ENCODE measurements at regions not wholly inside any gene's neighbourhood (a gene's known extent, or its start where the extent isn't known, plus 50 kb on each side); places are given as distances from the start of the nearest gene placed in this dataset.

DNA sequence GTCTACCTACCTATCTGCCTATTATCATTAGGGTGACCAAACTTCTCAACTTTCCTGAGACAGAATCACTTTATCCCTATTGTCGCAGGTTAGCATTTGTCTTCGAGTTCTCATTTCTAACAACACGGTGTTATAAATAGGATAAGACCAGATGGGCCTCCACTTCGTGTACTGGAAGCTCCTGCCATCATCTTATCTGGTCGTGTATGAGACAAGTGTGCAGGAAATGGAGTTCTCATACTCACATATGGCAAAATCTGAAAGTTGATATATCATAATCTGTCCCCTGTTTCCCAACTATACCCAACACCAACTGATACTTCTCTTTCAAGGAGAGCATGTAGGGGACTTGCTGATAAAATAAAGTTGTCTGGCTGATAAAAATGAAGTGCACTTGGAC, 287.4 kb upstream of the FOXK1 start:
- no peak for ATAC-seq
- intact Hi-C loops (cut with DNase I; ENCODE audit: low total_unique reads): no loop called here

DNA sequence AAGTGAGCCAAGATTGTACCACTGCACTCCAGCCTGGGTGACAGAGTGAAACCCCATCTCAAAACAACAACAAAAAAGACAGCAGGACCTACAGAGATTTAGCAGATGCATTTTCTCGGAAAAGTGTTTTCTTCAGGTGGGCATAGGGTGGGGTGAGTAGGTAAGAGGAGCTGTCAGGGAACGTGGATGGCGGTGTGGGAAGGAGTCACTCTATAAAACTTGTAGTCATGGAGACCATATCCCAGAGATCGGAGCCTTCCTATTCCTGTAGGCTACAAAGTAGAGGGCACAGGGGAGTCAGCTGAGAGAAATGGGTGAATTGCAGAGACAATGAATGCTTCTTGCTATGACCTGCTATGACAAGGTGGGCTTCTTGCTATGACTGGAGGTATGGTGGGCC, 283.0 kb upstream of the FOXK1 start:
- Histone ChIP-seq H3K4me3 (no peak overlapping the region), H3K27me3 (no peaks in the 10 kb centered on the region), H3K9me3 (no peaks in the 10 kb centered on the region), H3K27ac (no peak overlapping the region), H3K4me1 (no peaks in the 10 kb centered on the region), H3K36me3 (no peaks in the 10 kb centered on the region)
- in situ Hi-C loops (cut with MboI; ENCODE audit: low sequenced_read_pairs in 4 of 4) (no loop called here), intact Hi-C loops (cut with DNase I; ENCODE audit: low total_unique reads) (no loop called here)
- DNase-seq (no peak), ATAC-seq (no peak)
- TF ChIP-seq, protein P1, sequence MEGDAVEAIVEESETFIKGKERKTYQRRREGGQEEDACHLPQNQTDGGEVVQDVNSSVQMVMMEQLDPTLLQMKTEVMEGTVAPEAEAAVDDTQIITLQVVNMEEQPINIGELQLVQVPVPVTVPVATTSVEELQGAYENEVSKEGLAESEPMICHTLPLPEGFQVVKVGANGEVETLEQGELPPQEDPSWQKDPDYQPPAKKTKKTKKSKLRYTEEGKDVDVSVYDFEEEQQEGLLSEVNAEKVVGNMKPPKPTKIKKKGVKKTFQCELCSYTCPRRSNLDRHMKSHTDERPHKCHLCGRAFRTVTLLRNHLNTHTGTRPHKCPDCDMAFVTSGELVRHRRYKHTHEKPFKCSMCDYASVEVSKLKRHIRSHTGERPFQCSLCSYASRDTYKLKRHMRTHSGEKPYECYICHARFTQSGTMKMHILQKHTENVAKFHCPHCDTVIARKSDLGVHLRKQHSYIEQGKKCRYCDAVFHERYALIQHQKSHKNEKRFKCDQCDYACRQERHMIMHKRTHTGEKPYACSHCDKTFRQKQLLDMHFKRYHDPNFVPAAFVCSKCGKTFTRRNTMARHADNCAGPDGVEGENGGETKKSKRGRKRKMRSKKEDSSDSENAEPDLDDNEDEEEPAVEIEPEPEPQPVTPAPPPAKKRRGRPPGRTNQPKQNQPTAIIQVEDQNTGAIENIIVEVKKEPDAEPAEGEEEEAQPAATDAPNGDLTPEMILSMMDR (IDR thresholded peaks at IDR 0.05 in 4 of 5, conservative IDR thresholded peaks at IDR 0.05 in 1 of 5): no peak
- no peak for TF ChIP-seq POLR2A (IDR thresholded peaks at IDR 0.05)

More for the DNA sequence above, 287.4 kb upstream of the FOXK1 start:
- Histone ChIP-seq H3K36me3 (no peaks in the 10 kb centered on the region), H3K4me1 (no peaks in the 10 kb centered on the region), H3K27ac (no peak overlapping the region), H3K4me3 (no peak overlapping the region), H3K27me3 (no peaks in the 10 kb centered on the region), H3K9me3 (no peaks in the 10 kb centered on the region)
- DNase-seq: no peak
- in situ Hi-C loops (cut with MboI; ENCODE audit: low sequenced_read_pairs in 4 of 4): no loop called here
- TF ChIP-seq, protein P1 (IDR thresholded peaks at IDR 0.05 in 4 of 5, conservative IDR thresholded peaks at IDR 0.05 in 1 of 5): no peak
- TF ChIP-seq POLR2A (IDR thresholded peaks at IDR 0.05): no peak

DNA sequence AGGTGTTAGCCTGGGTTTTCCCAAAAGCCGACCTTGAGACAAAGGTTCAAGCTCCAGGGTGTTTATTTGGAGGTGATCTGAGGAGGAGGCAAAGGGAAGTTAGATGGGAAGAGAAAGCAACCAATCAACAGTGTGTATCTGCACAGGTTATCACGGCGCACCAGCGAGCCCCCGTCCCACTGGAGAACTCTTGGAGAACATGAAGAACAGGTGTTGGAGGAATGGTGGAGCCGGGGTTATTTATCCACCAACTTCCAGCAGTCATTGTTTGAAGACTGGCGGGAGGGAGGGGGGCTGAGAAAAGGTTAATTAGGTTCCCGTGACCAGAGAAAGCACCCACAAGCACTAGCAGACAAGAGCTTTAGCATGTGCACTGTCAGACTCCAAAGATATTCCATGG, 282.5 kb upstream of the FOXK1 start:
- H3K4me3 ChIP-seq: no peak overlapping the region
- ATAC-seq: no peak
- no peaks in the 10 kb centered on the region for H3K9me3 ChIP-seq
- no peaks in the 10 kb centered on the region for H3K27me3 ChIP-seq
- H3K27ac ChIP-seq: no peak overlapping the region
- no peaks in the 10 kb centered on the region for H3K36me3 ChIP-seq
- H3K4me1 ChIP-seq: no peaks in the 10 kb centered on the region
- no peak for DNase-seq
- intact Hi-C loops (cut with DNase I; ENCODE audit: low total_unique reads) (no loop called here), in situ Hi-C loops (cut with MboI; ENCODE audit: low sequenced_read_pairs in 4 of 4) (no loop called here)
- TF ChIP-seq, protein P1 (IDR thresholded peaks at IDR 0.05 in 4 of 5, conservative IDR thresholded peaks at IDR 0.05 in 1 of 5): no peak
- no peak for TF ChIP-seq POLR2A (IDR thresholded peaks at IDR 0.05)

DNA sequence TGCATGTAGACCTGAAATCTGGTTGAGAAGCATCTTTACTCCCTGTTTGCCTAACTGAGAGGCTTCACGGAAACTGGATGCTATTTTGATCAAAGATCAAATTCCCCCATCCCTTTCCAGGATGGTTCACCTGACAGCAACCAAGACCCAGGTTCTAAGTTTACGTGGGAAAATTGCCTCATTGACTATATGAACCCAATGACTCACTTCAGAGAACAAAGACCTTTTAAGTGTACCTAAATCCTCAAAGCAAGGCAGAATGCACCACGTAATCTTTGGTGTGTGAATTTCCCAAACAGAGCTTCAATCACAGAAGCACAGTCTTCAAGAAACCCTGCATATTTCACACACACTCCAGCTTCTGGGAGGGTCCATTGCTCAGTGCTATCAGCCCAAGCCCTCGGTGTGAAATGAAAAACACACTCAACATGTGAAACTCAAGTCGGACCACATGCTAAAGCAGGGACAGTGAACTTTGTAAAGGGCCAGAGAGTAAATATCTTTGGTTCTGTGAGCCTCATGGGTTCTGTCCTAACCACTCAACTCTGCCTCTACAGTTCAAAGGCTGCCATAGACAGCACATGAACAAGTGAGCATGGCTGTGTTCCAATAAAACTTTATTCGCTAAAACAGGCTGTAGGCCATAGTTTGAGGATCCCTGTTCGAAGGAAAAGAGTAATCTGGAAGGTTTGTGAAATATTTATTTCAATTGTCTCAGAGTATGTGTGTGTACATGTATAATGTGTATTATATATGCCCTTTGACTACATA, 275.6 kb upstream of the FOXK1 start:
- ATAC-seq (no peak), DNase-seq (no peak)
- Histone ChIP-seq H3K4me3 (no peak overlapping the region), H3K27me3 (no peaks in the 10 kb centered on the region), H3K4me1 (no peaks in the 10 kb centered on the region), H3K9me3 (no peaks in the 10 kb centered on the region), H3K36me3 (no peaks in the 10 kb centered on the region), H3K27ac (no peak overlapping the region)
- in situ Hi-C loops (cut with MboI; ENCODE audit: low sequenced_read_pairs in 4 of 4): no loop called here
- intact Hi-C loops (cut with DNase I; ENCODE audit: low total_unique reads): no loop called here
- no peak for TF ChIP-seq POLR2A (IDR thresholded peaks at IDR 0.05)
- TF ChIP-seq, protein P1 (IDR thresholded peaks at IDR 0.05 in 4 of 5, conservative IDR thresholded peaks at IDR 0.05 in 1 of 5): no peak

DNA sequence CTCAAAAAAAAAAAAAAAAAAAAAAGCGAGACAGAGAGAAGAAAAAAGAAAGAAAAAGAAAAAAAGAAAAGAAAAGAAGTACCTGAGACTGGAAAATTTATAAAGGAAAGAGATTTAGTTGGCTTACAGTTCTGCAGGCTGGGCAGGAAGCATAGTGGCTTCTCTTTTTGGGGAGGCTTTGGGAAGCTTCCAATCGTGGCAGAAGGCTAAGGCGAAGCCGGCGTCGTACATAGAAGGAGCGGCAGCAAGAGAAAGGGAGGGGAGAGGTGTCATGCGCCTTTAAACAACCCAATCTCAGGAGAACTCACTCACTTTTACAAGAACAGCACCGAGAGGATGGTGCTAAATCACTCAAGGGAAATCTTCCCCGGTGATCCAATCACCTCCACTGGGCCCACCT, 272.1 kb upstream of the FOXK1 start:
- no peak overlapping the region for H3K27ac ChIP-seq
- H3K4me1 ChIP-seq: no peaks in the 10 kb centered on the region
- H3K9me3 ChIP-seq: no peaks in the 10 kb centered on the region
- no peak overlapping the region for H3K4me3 ChIP-seq
- H3K36me3 ChIP-seq: no peaks in the 10 kb centered on the region
- ATAC-seq (no peak), DNase-seq (no peak)
- no peaks in the 10 kb centered on the region for H3K27me3 ChIP-seq
- in situ Hi-C loops (cut with MboI; ENCODE audit: low sequenced_read_pairs in 4 of 4) (no loop called here), intact Hi-C loops (cut with DNase I; ENCODE audit: low total_unique reads) (no loop called here)
- no peak for TF ChIP-seq POLR2A (IDR thresholded peaks at IDR 0.05)
- TF ChIP-seq, protein P1 (IDR thresholded peaks at IDR 0.05 in 4 of 5, conservative IDR thresholded peaks at IDR 0.05 in 1 of 5): no peak

Measured in gastrocnemius medialis (tissue), 4 donors.